Smooth muscle cell (in vitro differentiated cells): ENCODE measurements at regions not wholly inside any gene's neighbourhood (a gene's known extent, or its start where the extent isn't known, plus 50 kb on each side); places are given as distances from the start of the nearest gene placed in this dataset.

Source experiments
- DNase-seq: peaks from one replicate; lab custom pipeline; 2025; ENCODE audit not compliant: unreplicated experiment; lab: John Stamatoyannopoulos, UW
- H2AFZ ChIP-seq: fragments of 200-600 bp; sonication (generic); 2 replicates; pipeline ENCODE4 v1.6.0; 2016; ENCODE audit warnings: antibody characterized with exemption, low read depth, mild to moderate bottlenecking
- H3F3A ChIP-seq: fragments of 200-600 bp; sonication (generic); 2 replicates; pipeline ENCODE4 v1.6.0; 2017; ENCODE audit warnings: antibody characterized with exemption, low read depth
- H3K27ac ChIP-seq: fragments of 200-600 bp; sonication (generic); 2 replicates; pipeline ENCODE4 v1.5.1; 2016; ENCODE audit warnings: low read depth, mild to moderate bottlenecking
- H3K27me3 ChIP-seq: fragments of 200-600 bp; sonication (generic); 2 replicates; pipeline ENCODE4 v1.6.1; 2016; ENCODE audit warnings: low read depth, mild to moderate bottlenecking
- H3K36me3 ChIP-seq: fragments of 200-600 bp; sonication (generic); 2 replicates; pipeline ENCODE4 v1.5.1; 2016; ENCODE audit warnings: low read depth
- H3K4me1 ChIP-seq: fragments of 200-600 bp; sonication (generic); 2 replicates; pipeline ENCODE4 v1.5.1; 2016; ENCODE audit warnings: low read depth
- H3K4me2 ChIP-seq: fragments of 200-600 bp; sonication (generic); 2 replicates; pipeline ENCODE4 v1.6.0; 2016; ENCODE audit warnings: mild to moderate bottlenecking
- H3K4me3 ChIP-seq: fragments of 200-600 bp; sonication (generic); 2 replicates; pipeline ENCODE4 v1.5.1; 2016; ENCODE audit warnings: mild to moderate bottlenecking
- H3K79me2 ChIP-seq: fragments of 200-600 bp; sonication (generic); 2 replicates; pipeline ENCODE4 v1.6.0; 2016; ENCODE audit warnings: low read depth, mild to moderate bottlenecking
- H3K9ac ChIP-seq: fragments of 200-600 bp; sonication (generic); 2 replicates; pipeline ENCODE4 v1.6.0; 2016; ENCODE audit warnings: low read depth
- H3K9me3 ChIP-seq: fragments of 200-600 bp; sonication (generic); replicated peaks from 2 replicates; pipeline ENCODE4 v1.5.1; 2016; ENCODE audit warnings: low read depth
- H4K20me1 ChIP-seq: fragments of 200-600 bp; sonication (generic); 2 replicates; pipeline ENCODE4 v1.6.0; 2016; ENCODE audit warnings: low read depth
- CTCF ChIP-seq: fragments of 200-600 bp; sonication (generic); IDR thresholded peaks from 2 replicates; pipeline ENCODE4 v1.5.1; 2017; ENCODE audit warnings: borderline replicate concordance, mild to moderate bottlenecking, antibody characterized with exemption; ENCODE audit not compliant: insufficient read depth, poor library complexity, severe bottlenecking
- WGBS: methylation state at CpG from one replicate; pipeline ENCODE4 v1.1.7; 2016; ENCODE audit warnings: low lambda C conversion rate; 5-methylcytosine and 5-hydroxymethylcytosine counted together

GRCh38 chr6:44775121-44775520 lies 387.6 kb downstream of the CDC5L start:
- Histone ChIP-seq H3K9me3 (peaks cover 3% of the 10 kb centered on the region), H3K4me3 (no peak overlapping the region), H3K4me1 (peaks cover 12% of the 10 kb centered on the region), H3K79me2 (no peaks in the 10 kb centered on the region), H3F3A (no peaks in the 10 kb centered on the region), H2AFZ (no peak overlapping the region), H3K4me2 (no peak overlapping the region), H3K27ac (no peak overlapping the region), H3K27me3 (no peaks in the 10 kb centered on the region), H3K9ac (no peak overlapping the region), H3K36me3 (no peaks in the 10 kb centered on the region), H4K20me1 (no peaks in the 10 kb centered on the region)
- TF ChIP-seq CTCF: no peak
- WGBS: 43% methylated on average over 1 of the region's 1 CpG
- no peak for DNase-seq

GRCh38 chr6:44776344-44776743 lies 388.8 kb downstream of the CDC5L start:
- Histone ChIP-seq H3K9me3 (no peaks in the 10 kb centered on the region), H3K36me3 (no peaks in the 10 kb centered on the region), H3K4me3 (no peak overlapping the region), H3K4me1 (peaks cover 11% of the 10 kb centered on the region), H3K4me2 (no peak overlapping the region), H3F3A (no peaks in the 10 kb centered on the region), H3K79me2 (no peaks in the 10 kb centered on the region), H2AFZ (no peak overlapping the region), H3K27me3 (no peaks in the 10 kb centered on the region), H3K9ac (no peak overlapping the region), H3K27ac (no peak overlapping the region), H4K20me1 (no peaks in the 10 kb centered on the region)
- no peak for TF ChIP-seq CTCF
- DNase-seq: no peak

GRCh38 chr6:44778513-44778912 lies 391.0 kb downstream of the CDC5L start:
- no peak overlapping the region for H3K4me3 ChIP-seq
- no peak for TF ChIP-seq CTCF
- WGBS: 100% methylated on average over 1 of the region's 1 CpG
- H3F3A ChIP-seq: no peaks in the 10 kb centered on the region
- no peaks in the 10 kb centered on the region for H3K9me3 ChIP-seq
- no peak for DNase-seq
- no peak overlapping the region for H3K4me2 ChIP-seq
- H3K27me3 ChIP-seq: no peaks in the 10 kb centered on the region
- no peaks in the 10 kb centered on the region for H4K20me1 ChIP-seq
- no peak overlapping the region for H2AFZ ChIP-seq
- no peaks in the 10 kb centered on the region for H3K36me3 ChIP-seq
- H3K4me1 ChIP-seq: no peaks in the 10 kb centered on the region
- H3K9ac ChIP-seq: no peak overlapping the region
- H3K27ac ChIP-seq: no peak overlapping the region
- no peaks in the 10 kb centered on the region for H3K79me2 ChIP-seq
